HCT116 (cell line): ENCODE measurements at regions not wholly inside any gene's neighbourhood (a gene's known extent, or its start where the extent isn't known, plus 50 kb on each side); places are given as distances from the start of the nearest gene placed in this dataset.

ENCODE experiments used
- ATF3 ChIP-seq: IDR thresholded peaks from 2 replicates; pipeline ENCODE4 v1.6.1; 2012
- CTCF ChIP-seq, 3 experiments: fragments of 200-600 bp in 1 of 3; sonication (generic) in 1 of 3; IDR thresholded peaks in 2 of 3; conservative IDR thresholded peaks in 1 of 3; 2 replicates each; pipeline ENCODE4 v1.5.1; 2012 to 2017; ENCODE audit warnings: low read depth in 2 of 3, low read length in 2 of 3, antibody characterized with exemption in 1 of 3, borderline replicate concordance in 1 of 3, control low read depth in 1 of 3, mild to moderate bottlenecking in 1 of 3, mixed read lengths in 1 of 3, mixed run types in 1 of 3, moderate library complexity in 1 of 3; ENCODE audit not compliant: insufficient read depth in 1 of 3
- MAX ChIP-seq: IDR thresholded peaks from 2 replicates; pipeline ENCODE4 v1.6.1; 2012
- POLR2A ChIP-seq: IDR thresholded peaks from 2 replicates; pipeline ENCODE4 v1.7.0; 2011; ENCODE audit warnings: borderline replicate concordance; ENCODE audit not compliant: insufficient read depth, insufficient read length; ENCODE audit errors: extremely low read depth
- POLR2AphosphoS5 ChIP-seq: IDR thresholded peaks from 2 replicates; pipeline ENCODE4 v1.6.1; 2011; ENCODE audit warnings: mild to moderate bottlenecking, low read depth, low read length, moderate library complexity
- YY1 ChIP-seq: IDR thresholded peaks from 2 replicates; pipeline ENCODE4 v1.6.1; 2011; ENCODE audit warnings: low read length, low read depth, moderate library complexity, mild to moderate bottlenecking; ENCODE audit not compliant: insufficient replicate concordance; ENCODE audit errors: extremely low read depth
- TF ChIP-seq, protein P1 (sequence below): IDR thresholded peaks from 2 replicates; pipeline ENCODE4 v1.6.1; 2011; ENCODE audit warnings: mild to moderate bottlenecking, low read length, moderate library complexity; ENCODE audit not compliant: insufficient replicate concordance; ENCODE audit errors: extremely low read depth

- TF ChIP-seq POLR2AphosphoS5 (no peak), YY1 (no peak), CTCF (IDR thresholded peaks at IDR 0.05 in 2 of 3, conservative IDR thresholded peaks at IDR 0.05 in 1 of 3; ENCODE audit: borderline replicate concordance in 1 of 3, insufficient read depth in 1 of 3, low read depth in 2 of 3, low read length in 2 of 3) (no peak), ATF3 (no peak), POLR2A (no peak), MAX (no peak)
- TF ChIP-seq, protein P1, sequence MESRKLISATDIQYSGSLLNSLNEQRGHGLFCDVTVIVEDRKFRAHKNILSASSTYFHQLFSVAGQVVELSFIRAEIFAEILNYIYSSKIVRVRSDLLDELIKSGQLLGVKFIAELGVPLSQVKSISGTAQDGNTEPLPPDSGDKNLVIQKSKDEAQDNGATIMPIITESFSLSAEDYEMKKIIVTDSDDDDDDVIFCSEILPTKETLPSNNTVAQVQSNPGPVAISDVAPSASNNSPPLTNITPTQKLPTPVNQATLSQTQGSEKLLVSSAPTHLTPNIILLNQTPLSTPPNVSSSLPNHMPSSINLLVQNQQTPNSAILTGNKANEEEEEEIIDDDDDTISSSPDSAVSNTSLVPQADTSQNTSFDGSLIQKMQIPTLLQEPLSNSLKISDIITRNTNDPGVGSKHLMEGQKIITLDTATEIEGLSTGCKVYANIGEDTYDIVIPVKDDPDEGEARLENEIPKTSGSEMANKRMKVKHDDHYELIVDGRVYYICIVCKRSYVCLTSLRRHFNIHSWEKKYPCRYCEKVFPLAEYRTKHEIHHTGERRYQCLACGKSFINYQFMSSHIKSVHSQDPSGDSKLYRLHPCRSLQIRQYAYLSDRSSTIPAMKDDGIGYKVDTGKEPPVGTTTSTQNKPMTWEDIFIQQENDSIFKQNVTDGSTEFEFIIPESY = no peak
These were observed 65.9 kb upstream of the AMZ2 start for GRCh38 chr17:68182011-68182306.
